Transverse colon (tissue), 4 donors: ENCODE measurements at regions not wholly inside any gene's neighbourhood (a gene's known extent, or its start where the extent isn't known, plus 50 kb on each side); places are given as distances from the start of the nearest gene placed in this dataset.

Experiments
- DNase-seq: peaks from one replicate; pipeline ENCODE4 v3.0.0-alpha.2; 2019
- H3K27ac ChIP-seq, 4 donors: fragments of 200-600 bp; sonication (generic); 2 replicates each; pipeline ENCODE4 v1.5.1; 2016 to 2018; ENCODE audit warnings: inconsistent platforms in 4 of 4
- H3K27me3 ChIP-seq: fragments of 200-600 bp; sonication (generic); 2 replicates; pipeline ENCODE4 v1.5.1; 2017; ENCODE audit warnings: inconsistent platforms
- H3K36me3 ChIP-seq, 4 donors: fragments of 200-600 bp; sonication (generic); 2 replicates each; pipeline ENCODE4 v1.5.1; 2017 to 2019; ENCODE audit warnings: inconsistent platforms in 4 of 4
- H3K4me1 ChIP-seq, 4 donors: fragments of 200-600 bp; sonication (generic); 2 replicates each; pipeline ENCODE4 v1.5.1; 2017 to 2020; ENCODE audit warnings: inconsistent platforms in 4 of 4
- H3K4me3 ChIP-seq, 4 donors: fragments of 200-600 bp; sonication (generic); 1 replicate in 1 of 4; 2 replicates in 3 of 4; pipeline versions ENCODE4 v1.5.1 to v1.6.1; 2017 to 2019; ENCODE audit warnings: inconsistent platforms in 4 of 4
- H3K9me3 ChIP-seq, 2 donors: fragments of 200-600 bp; sonication (generic); 2 replicates each; pipeline ENCODE4 v1.5.1; 2017 to 2019; ENCODE audit warnings: inconsistent platforms in 2 of 2
- CTCF ChIP-seq, 5 experiments: fragments of 200-600 bp in 3 of 5; fragments of 450-650 bp in 2 of 5; sonication (generic) in 3 of 5; IDR thresholded peaks; 1 replicate in 2 of 5; 2 replicates in 3 of 5; pipeline ENCODE4 v1.5.1; 2016 to 2017; ENCODE audit warnings: antibody characterized with exemption in 5 of 5, inconsistent platforms in 3 of 5, mild to moderate bottlenecking in 2 of 5, moderate library complexity in 1 of 5
- EP300 ChIP-seq: sonication (generic); formaldehyde crosslinking; IDR thresholded peaks from one replicate; pipeline ENCODE4 v1.6.1; 2017; ENCODE audit warnings: antibody characterized with exemption, low read depth
- POLR2A ChIP-seq: fragments of 450-650 bp; IDR thresholded peaks from one replicate; pipeline ENCODE4 v1.6.1; 2016; ENCODE audit warnings: antibody characterized with exemption, mild to moderate bottlenecking, moderate library complexity
- POLR2AphosphoS5 ChIP-seq, 3 donors: sonication (generic); formaldehyde crosslinking; IDR thresholded peaks; one replicate each; pipeline ENCODE4 v1.6.1; 2016; ENCODE audit warnings: antibody characterized with exemption in 3 of 3
- WGBS, 2 donors: methylation state at CpG; one replicate each; pipeline ENCODE4 v1.1.5; 2018; ENCODE audit warnings: low coverage in 1 of 2; 5-methylcytosine and 5-hydroxymethylcytosine counted together
- in situ Hi-C, 4 donors: fragments of 200-750 bp; cut with MboI; loops; one replicate each; pipeline versions ENCODE4 v1.15.0 to v1.15.1; 2017; ENCODE audit warnings: low sequenced_read_pairs in 3 of 4, low pct_ligation_motif_present in 1 of 4, low pct_unique_long_range_greater_than_20kb in 1 of 4
- intact Hi-C: fragments of 100-400 bp; cut with DNase I; formaldehyde crosslinking; loops from one replicate; pipeline ENCODE4 v1.15.1; 2023; ENCODE audit warnings: low total_unique reads

- Histone ChIP-seq H3K4me1 (peaks cover 0 to 5% (median 0%) of the 10 kb centered on the region in 4 donors), H3K36me3 (no peaks in the 10 kb centered on the region), H3K4me3 (no peak overlapping the region), H3K27me3 (no peaks in the 10 kb centered on the region), H3K9me3 (no peaks in the 10 kb centered on the region), H3K27ac (no peak overlapping the region)
- TF ChIP-seq POLR2A (no peak), EP300 (no peak), CTCF (IDR thresholded peaks at IDR 0.05) (no peak), POLR2AphosphoS5 (IDR thresholded peaks at IDR 0.05) (no peak)
- intact Hi-C loops: no loop called here
- 75% methylated on average over 1 of the region's 1 CpG for WGBS, 2 donors
- DNase-seq: no peak
- in situ Hi-C loops: no loop called here
Measured at GRCh38 chr10:64863836-64864235, 1342.6 kb downstream of the REEP3 start.

GRCh38 chr10:64867501-64867962 lies 1346.3 kb downstream of the REEP3 start:
- no peak for DNase-seq
- TF ChIP-seq POLR2AphosphoS5 (IDR thresholded peaks at IDR 0.05) (no peak), EP300 (no peak)
- peak overlapping the region in 1 of 4 donors; percentile 56 for H3K27ac ChIP-seq
- H3K4me3 ChIP-seq: no peak overlapping the region
- H3K36me3 ChIP-seq: no peaks in the 10 kb centered on the region
- intact Hi-C loops: no loop called here
- H3K4me1 ChIP-seq: peaks cover 0 to 5% (median 0%) of the 10 kb centered on the region in 4 donors
- in situ Hi-C loops: no loop called here
- no peaks in the 10 kb centered on the region for H3K9me3 ChIP-seq
- 16 to 33% methylated on average over 1 to 4 of the region's 4 CpGs for WGBS, 2 donors
- H3K27me3 ChIP-seq: no peaks in the 10 kb centered on the region

GRCh38 chr10:64873088-64873487 lies 1351.9 kb downstream of the REEP3 start:
- in situ Hi-C loops: no loop called here
- 48 to 58% methylated on average over 3 of the region's 3 CpGs for WGBS, 2 donors
- TF ChIP-seq CTCF (IDR thresholded peaks at IDR 0.05) (no peak), POLR2A (no peak), POLR2AphosphoS5 (IDR thresholded peaks at IDR 0.05) (no peak), EP300 (no peak)
- H3K9me3 ChIP-seq: no peaks in the 10 kb centered on the region
- H3K36me3 ChIP-seq: no peaks in the 10 kb centered on the region
- DNase-seq: no peak
- no peak overlapping the region for H3K27ac ChIP-seq
- intact Hi-C loops: no loop called here
- no peaks in the 10 kb centered on the region for H3K27me3 ChIP-seq
- H3K4me1 ChIP-seq: no peaks in the 10 kb centered on the region
- H3K4me3 ChIP-seq: no peak overlapping the region

- no peak for TF ChIP-seq POLR2AphosphoS5 (IDR thresholded peaks at IDR 0.05)
- no peak for TF ChIP-seq POLR2A
- TF ChIP-seq CTCF (IDR thresholded peaks at IDR 0.05): no peak
- TF ChIP-seq EP300: no peak
- Histone ChIP-seq H3K4me3 (no peak overlapping the region), H3K4me1 (no peaks in the 10 kb centered on the region), H3K27ac (no peak overlapping the region), H3K36me3 (no peaks in the 10 kb centered on the region), H3K9me3 (no peaks in the 10 kb centered on the region), H3K27me3 (no peaks in the 10 kb centered on the region)
- no peak for DNase-seq
- 69% methylated on average over 2 of the region's 2 CpGs; no CpG with 5 or more reads in 1 of the 2 donors for WGBS, 2 donors
- intact Hi-C loops (no loop called here), in situ Hi-C loops (no loop called here)
Measured at GRCh38 chr10:64873959-64874358, 1352.8 kb downstream of the REEP3 start.

GRCh38 chr10:64880546-64880945 lies 1359.3 kb downstream of the REEP3 start:
- H3K4me3 ChIP-seq: no peak overlapping the region
- intact Hi-C loops (no loop called here), in situ Hi-C loops (no loop called here)
- H3K36me3 ChIP-seq: no peaks in the 10 kb centered on the region
- no peaks in the 10 kb centered on the region for H3K9me3 ChIP-seq
- H3K4me1 ChIP-seq: no peaks in the 10 kb centered on the region
- H3K27me3 ChIP-seq: no peaks in the 10 kb centered on the region
- H3K27ac ChIP-seq: no peak overlapping the region
- no peak for DNase-seq
- TF ChIP-seq CTCF (IDR thresholded peaks at IDR 0.05): no peak
- no peak for TF ChIP-seq POLR2AphosphoS5 (IDR thresholded peaks at IDR 0.05)
- no peak for TF ChIP-seq POLR2A
- no peak for TF ChIP-seq EP300
- WGBS, 2 donors: 79 to 96% methylated on average over 3 of the region's 3 CpGs
